Dendritic cell treated with granulocyte-macrophage colony-stimulating factor and Interleukin-4, amounts not matched to agents 40 ng/mL and 50 ng/mL, for 4 days (primary cell): ENCODE measurements at regions not wholly inside any gene's neighbourhood (a gene's known extent, or its start where the extent isn't known, plus 50 kb on each side); places are given as distances from the start of the nearest gene placed in this dataset.
"Not testable (repeated sequence)": the region's sequence is repeated elsewhere in the genome, so short reads cannot be mapped to it uniquely, and the experiment has no call there.

Source experiments
- H3K27ac Mint-ChIP-seq: one replicate; pipeline ENCODE4 v1.8.0; 2022; ENCODE audit warnings: mild to moderate bottlenecking, mixed read lengths
- H3K27me3 Mint-ChIP-seq: one replicate; pipeline ENCODE4 v1.8.0; 2022; ENCODE audit warnings: mild to moderate bottlenecking, mixed read lengths
- H3K36me3 Mint-ChIP-seq: one replicate; pipeline ENCODE4 v1.8.0; 2022; ENCODE audit warnings: low read depth, mixed read lengths
- H3K4me1 Mint-ChIP-seq: one replicate; pipeline ENCODE4 v1.8.0; 2022; ENCODE audit warnings: low read depth, mixed read lengths
- H3K4me3 Mint-ChIP-seq: one replicate; pipeline ENCODE4 v1.8.0; 2022; ENCODE audit warnings: mild to moderate bottlenecking, moderate library complexity, mixed read lengths
- H3K9me3 Mint-ChIP-seq: one replicate; pipeline ENCODE4 v1.8.0; 2022; ENCODE audit warnings: mixed read lengths
- intact Hi-C: fragments of 100-400 bp; cut with micrococcal nuclease; formaldehyde crosslinking; loops from one replicate; pipeline ENCODE4 v1.15.0; 2022

DNA sequence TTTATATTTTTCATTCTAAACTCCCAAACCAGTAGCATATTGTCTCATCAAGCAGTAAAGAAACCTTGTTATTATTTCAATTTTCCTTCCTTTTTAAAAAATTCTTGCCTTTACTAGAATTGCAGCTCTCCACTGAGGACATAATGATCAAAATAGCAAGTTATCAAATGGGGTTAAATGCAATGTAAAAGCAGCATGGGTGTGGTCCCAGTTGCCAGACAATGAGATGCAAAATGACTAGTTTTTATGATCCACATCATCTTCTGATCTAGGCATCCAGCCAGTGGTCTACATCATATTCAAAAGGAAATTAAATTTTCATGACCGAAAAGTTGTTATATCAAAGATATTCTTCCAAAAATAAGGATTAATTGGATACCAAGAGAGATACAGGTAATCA is 427.9 kb upstream of the SMIM31 start:
- H3K27me3 Mint-ChIP-seq: no peaks in the 10 kb centered on the region
- H3K27ac Mint-ChIP-seq: no peak overlapping the region
- H3K9me3 Mint-ChIP-seq: no peaks in the 10 kb centered on the region
- intact Hi-C loops: no loop called here
- no peak overlapping the region for H3K4me3 Mint-ChIP-seq
- H3K4me1 Mint-ChIP-seq: no peaks in the 10 kb centered on the region
- no peaks in the 10 kb centered on the region for H3K36me3 Mint-ChIP-seq

- peaks cover 15% of the 10 kb centered on the region for H3K9me3 Mint-ChIP-seq
- H3K27me3 Mint-ChIP-seq: no peaks in the 10 kb centered on the region
- H3K36me3 Mint-ChIP-seq: no peaks in the 10 kb centered on the region
- no peaks in the 10 kb centered on the region for H3K4me1 Mint-ChIP-seq
- H3K4me3 Mint-ChIP-seq: no peak overlapping the region
- no peak overlapping the region for H3K27ac Mint-ChIP-seq
- intact Hi-C loops: no loop called here
Measured at GRCh38 chr4:164337219-164337944, 416.5 kb upstream of the SMIM31 start.

DNA sequence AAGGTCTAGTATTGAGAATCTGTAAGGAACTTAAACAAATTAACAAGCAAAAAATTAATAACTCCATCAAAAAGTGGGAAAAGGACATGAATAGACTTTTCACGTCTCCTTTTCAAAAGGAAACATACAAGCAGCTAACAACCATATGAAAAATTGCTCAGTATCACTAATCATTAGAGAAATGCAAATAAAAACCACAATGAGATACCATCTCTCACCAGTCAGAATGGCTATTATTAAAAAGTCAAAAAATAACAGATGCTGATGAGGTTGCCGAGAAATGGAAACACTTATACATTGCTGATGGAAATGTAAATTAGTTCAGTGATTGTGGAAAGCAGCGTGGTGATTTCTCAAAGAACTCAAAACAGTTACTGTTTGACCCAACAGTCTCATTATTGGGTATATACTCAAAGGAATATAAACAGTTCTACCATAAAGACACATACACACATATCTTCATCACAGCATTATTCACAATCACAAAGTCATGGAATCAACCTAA is 410.4 kb upstream of the SMIM31 start:
- H3K4me3 Mint-ChIP-seq: no peak overlapping the region
- H3K9me3 Mint-ChIP-seq: peaks cover 6% of the 10 kb centered on the region
- H3K27me3 Mint-ChIP-seq: no peaks in the 10 kb centered on the region
- intact Hi-C loops: no loop called here
- no peaks in the 10 kb centered on the region for H3K36me3 Mint-ChIP-seq
- no peak overlapping the region for H3K27ac Mint-ChIP-seq
- no peaks in the 10 kb centered on the region for H3K4me1 Mint-ChIP-seq

- Mint-ChIP-seq H3K4me3 (no peak overlapping the region), H3K27ac (no peak overlapping the region), H3K27me3 (no peaks in the 10 kb centered on the region), H3K36me3 (no peaks in the 10 kb centered on the region), H3K4me1 (no peaks in the 10 kb centered on the region), H3K9me3 (no peaks in the 10 kb centered on the region)
- intact Hi-C loops: no loop called here
Measured at GRCh38 chr4:164345756-164346155, 408.2 kb upstream of the SMIM31 start.

GRCh38 chr4:164350061-164350460 is 403.9 kb upstream of the SMIM31 start:
- intact Hi-C loops: no loop called here
- Mint-ChIP-seq H3K36me3 (no peaks in the 10 kb centered on the region), H3K4me3 (no peak overlapping the region), H3K4me1 (no peaks in the 10 kb centered on the region), H3K27ac (no peak overlapping the region), H3K9me3 (no peaks in the 10 kb centered on the region), H3K27me3 (no peaks in the 10 kb centered on the region)

- intact Hi-C loops, H3K27me3 Mint-ChIP-seq, H3K4me1 Mint-ChIP-seq, H3K36me3 Mint-ChIP-seq, H3K27ac Mint-ChIP-seq, H3K4me3 Mint-ChIP-seq, H3K9me3 Mint-ChIP-seq: not testable (repeated sequence)
Measured at GRCh38 chr4:164350716-164351115, 403.2 kb upstream of the SMIM31 start.

DNA sequence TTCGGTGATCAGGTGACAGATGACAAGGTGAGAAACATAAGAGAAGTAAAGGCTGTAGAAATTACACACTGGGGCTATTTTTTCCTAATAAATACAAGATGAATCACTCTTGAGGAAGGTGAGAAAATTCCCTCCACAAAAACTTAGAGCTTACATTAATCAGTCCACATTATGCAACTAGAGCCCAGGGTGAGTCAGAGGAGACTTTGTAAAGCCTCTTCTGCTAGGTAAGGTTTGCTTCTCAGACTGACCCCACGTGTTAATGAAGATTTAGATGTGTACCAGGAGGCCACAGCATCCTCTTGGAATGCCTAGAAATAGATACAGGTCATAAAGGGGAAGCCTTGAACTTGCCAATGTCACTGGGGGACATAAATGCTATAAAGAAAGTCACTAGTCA is 396.0 kb upstream of the SMIM31 start:
- no peaks in the 10 kb centered on the region for H3K9me3 Mint-ChIP-seq
- H3K27ac Mint-ChIP-seq: no peak overlapping the region
- no peak overlapping the region for H3K4me3 Mint-ChIP-seq
- H3K4me1 Mint-ChIP-seq: no peaks in the 10 kb centered on the region
- no peaks in the 10 kb centered on the region for H3K36me3 Mint-ChIP-seq
- no peaks in the 10 kb centered on the region for H3K27me3 Mint-ChIP-seq
- intact Hi-C loops: no loop called here

DNA sequence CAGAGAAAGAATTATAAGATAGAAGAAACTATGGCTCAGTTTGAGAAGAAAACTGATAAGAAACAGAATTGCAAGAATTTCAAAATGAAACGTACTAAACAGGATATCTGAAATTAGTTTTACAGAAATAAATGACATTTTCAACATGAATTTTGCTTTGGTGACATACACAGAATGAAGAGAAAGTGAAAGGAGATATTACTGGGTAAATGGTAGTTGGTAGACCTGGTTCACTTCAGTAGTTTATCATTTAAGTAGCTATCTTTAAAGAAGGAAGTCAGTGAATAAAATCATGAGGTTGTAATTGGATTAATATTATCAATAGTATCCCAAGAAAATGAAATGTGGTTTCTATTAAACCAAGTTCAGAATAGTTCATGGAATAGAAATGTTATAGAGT is 395.5 kb upstream of the SMIM31 start:
- Mint-ChIP-seq H3K9me3 (no peaks in the 10 kb centered on the region), H3K27me3 (no peaks in the 10 kb centered on the region), H3K36me3 (no peaks in the 10 kb centered on the region), H3K27ac (no peak overlapping the region), H3K4me3 (no peak overlapping the region), H3K4me1 (no peaks in the 10 kb centered on the region)
- intact Hi-C loops: no loop called here

GRCh38 chr4:164359881-164360280 is 394.1 kb upstream of the SMIM31 start:
- no peaks in the 10 kb centered on the region for H3K27me3 Mint-ChIP-seq
- H3K4me1 Mint-ChIP-seq: no peaks in the 10 kb centered on the region
- no peaks in the 10 kb centered on the region for H3K36me3 Mint-ChIP-seq
- H3K27ac Mint-ChIP-seq: no peak overlapping the region
- no peak overlapping the region for H3K4me3 Mint-ChIP-seq
- intact Hi-C loops: no loop called here
- no peaks in the 10 kb centered on the region for H3K9me3 Mint-ChIP-seq

- intact Hi-C loops: no loop called here
Measured at GRCh38 chr4:164368894-164369293, 385.0 kb upstream of the SMIM31 start.

DNA sequence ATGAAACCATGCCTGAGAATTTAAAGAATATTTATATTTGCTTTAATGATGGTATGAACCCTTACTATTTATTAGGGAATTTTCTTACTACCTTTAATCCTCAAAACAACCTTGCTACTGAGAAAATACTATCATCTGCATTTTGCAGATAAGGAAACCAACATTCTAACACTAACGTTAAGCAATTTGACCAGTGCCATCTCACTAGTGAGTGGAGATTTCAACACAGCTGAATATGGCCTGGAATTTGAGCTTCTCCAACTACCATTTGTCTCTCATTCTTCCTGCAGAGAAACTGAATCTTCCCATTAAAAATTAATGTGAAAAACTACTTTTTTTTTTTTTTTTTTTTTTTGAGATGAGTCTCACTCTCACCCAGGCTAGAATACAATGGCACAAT is 380.9 kb upstream of the SMIM31 start:
- Mint-ChIP-seq H3K36me3 (no peaks in the 10 kb centered on the region), H3K27me3 (no peaks in the 10 kb centered on the region), H3K4me3 (no peak overlapping the region), H3K27ac (no peak overlapping the region), H3K4me1 (no peaks in the 10 kb centered on the region), H3K9me3 (no peaks in the 10 kb centered on the region)
- intact Hi-C loops: no loop called here

More at GRCh38 chr4:164368894-164369293, 385.0 kb upstream of the SMIM31 start:
- Mint-ChIP-seq H3K27me3 (no peaks in the 10 kb centered on the region), H3K36me3 (no peaks in the 10 kb centered on the region), H3K4me1 (no peaks in the 10 kb centered on the region), H3K4me3 (no peak overlapping the region), H3K27ac (no peak overlapping the region), H3K9me3 (no peaks in the 10 kb centered on the region)

DNA sequence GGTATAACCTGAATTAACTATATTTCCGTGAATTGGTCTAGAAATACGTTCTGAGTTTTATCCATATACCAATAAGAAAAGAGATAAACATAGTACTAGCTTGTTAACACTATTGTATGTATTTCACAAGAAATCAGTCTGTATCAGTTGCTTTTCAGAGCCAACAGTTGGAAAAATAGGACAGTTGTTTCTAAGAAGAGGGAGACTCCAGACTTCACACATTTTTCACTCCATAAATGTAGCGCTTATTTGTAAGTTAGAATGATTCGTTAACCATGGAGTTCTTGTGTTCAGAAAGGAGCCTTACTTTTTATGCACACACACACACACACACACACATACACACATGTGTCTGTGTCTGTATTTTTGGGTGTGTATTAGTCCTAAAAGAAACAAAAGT is 376.7 kb upstream of the SMIM31 start:
- no peak overlapping the region for H3K27ac Mint-ChIP-seq
- H3K36me3 Mint-ChIP-seq: no peaks in the 10 kb centered on the region
- H3K27me3 Mint-ChIP-seq: peaks cover 4% of the 10 kb centered on the region
- no peak overlapping the region for H3K4me3 Mint-ChIP-seq
- intact Hi-C loops: no loop called here
- H3K4me1 Mint-ChIP-seq: no peaks in the 10 kb centered on the region
- no peaks in the 10 kb centered on the region for H3K9me3 Mint-ChIP-seq

GRCh38 chr4:164378361-164378760 is 375.6 kb upstream of the SMIM31 start:
- Mint-ChIP-seq H3K4me1 (no peaks in the 10 kb centered on the region), H3K27me3 (peaks cover 13% of the 10 kb centered on the region), H3K27ac (no peak overlapping the region), H3K4me3 (no peak overlapping the region), H3K9me3 (no peaks in the 10 kb centered on the region), H3K36me3 (no peaks in the 10 kb centered on the region)
- intact Hi-C loops: no loop called here

GRCh38 chr4:164379694-164380093 is 374.2 kb upstream of the SMIM31 start:
- Mint-ChIP-seq H3K36me3 (no peaks in the 10 kb centered on the region), H3K4me3 (no peak overlapping the region), H3K27me3 (peaks cover 26% of the 10 kb centered on the region), H3K4me1 (no peaks in the 10 kb centered on the region), H3K9me3 (no peaks in the 10 kb centered on the region), H3K27ac (no peak overlapping the region)
- intact Hi-C loops: no loop called here

DNA sequence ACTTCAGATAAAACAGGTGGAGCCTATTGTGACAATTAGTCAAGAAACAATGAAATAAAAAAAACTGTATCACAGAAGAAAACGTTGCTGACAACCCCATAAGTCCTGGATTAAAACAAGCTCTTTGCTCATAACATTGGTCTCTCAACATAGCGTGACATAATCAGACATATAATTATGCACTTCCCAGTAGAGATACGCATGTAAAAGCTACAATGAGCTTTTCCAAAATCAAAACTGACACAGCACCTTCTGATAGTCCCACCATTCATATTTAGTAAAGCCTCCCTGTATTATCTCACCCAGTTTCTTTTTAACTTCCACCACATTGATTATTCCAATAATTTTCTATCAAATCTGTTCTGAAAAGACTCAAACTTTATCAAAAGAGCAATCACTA is 372.1 kb upstream of the SMIM31 start:
- Mint-ChIP-seq H3K36me3 (no peaks in the 10 kb centered on the region), H3K27me3 (peaks cover 29% of the 10 kb centered on the region), H3K4me3 (no peak overlapping the region), H3K27ac (no peak overlapping the region), H3K4me1 (no peaks in the 10 kb centered on the region), H3K9me3 (no peaks in the 10 kb centered on the region)
- intact Hi-C loops: no loop called here
